Bronchial epithelial cell (primary cell): ENCODE measurements at regions not wholly inside any gene's neighbourhood (a gene's known extent, or its start where the extent isn't known, plus 50 kb on each side); places are given as distances from the start of the nearest gene placed in this dataset.
A peak's percentile ranks its signal among the peaks of the same experiment; 100 is the strongest.

Experiments
- DNase-seq: peaks from one replicate; pipeline ENCODE4 v3.0.0-alpha.2; 2010; ENCODE audit warnings: low read depth
- FAIRE-seq: peaks from 2 replicates; lab custom pipeline; 2011; peaks lifted over from hg19 to GRCh38; lab: Jason Lieb, UNC
- H3K27me3 ChIP-seq: 2 replicates; pipeline ENCODE4 v1.5.1; 2011; ENCODE audit warnings: low read length; ENCODE audit not compliant: control insufficient read depth, insufficient read depth
- H3K36me3 ChIP-seq: 2 replicates; pipeline ENCODE4 v1.5.1; 2011; ENCODE audit warnings: low read length; ENCODE audit not compliant: control insufficient read depth, insufficient read depth
- H3K4me3 ChIP-seq: 2 replicates; pipeline ENCODE4 v1.5.1; 2011; ENCODE audit warnings: mild to moderate bottlenecking, low read depth, low read length, control low read depth
- CTCF ChIP-seq: IDR thresholded peaks from 2 replicates; pipeline ENCODE4 v1.5.1; 2011; ENCODE audit warnings: mild to moderate bottlenecking, moderate library complexity, low read length, control low read depth, inconsistent platforms; ENCODE audit not compliant: insufficient read depth, severe bottlenecking

- no peak for TF ChIP-seq CTCF
- no peak overlapping the region for H3K4me3 ChIP-seq
- FAIRE-seq: no peak
- H3K27me3 ChIP-seq: no peaks in the 10 kb centered on the region
- peak; percentile 41 for DNase-seq
- no peaks in the 10 kb centered on the region for H3K36me3 ChIP-seq
These were observed 246.4 kb downstream of the GATA3 start for GRCh38 chr10:8300925-8301324.

- Histone ChIP-seq H3K27me3 (no peaks in the 10 kb centered on the region), H3K4me3 (no peak overlapping the region), H3K36me3 (no peaks in the 10 kb centered on the region)
- FAIRE-seq (no peak), DNase-seq (no peak)
- TF ChIP-seq CTCF: no peak
These were observed 246.8 kb downstream of the GATA3 start for GRCh38 chr10:8301333-8301732.

- DNase-seq: peak; percentile 8
- Histone ChIP-seq H3K27me3 (no peaks in the 10 kb centered on the region), H3K36me3 (no peaks in the 10 kb centered on the region), H3K4me3 (no peak overlapping the region)
- TF ChIP-seq CTCF: no peak
- no peak for FAIRE-seq
These were observed 247.3 kb downstream of the GATA3 start for GRCh38 chr10:8301831-8302230.

- DNase-seq: no peak
These were observed 248.1 kb downstream of the GATA3 start for GRCh38 chr10:8302565-8302964.

GRCh38 chr10:8304861-8305260 lies 250.4 kb downstream of the GATA3 start:
- FAIRE-seq (no peak), DNase-seq (no peak)
- no peaks in the 10 kb centered on the region for H3K36me3 ChIP-seq
- no peak for TF ChIP-seq CTCF
- H3K4me3 ChIP-seq: no peak overlapping the region
- H3K27me3 ChIP-seq: no peaks in the 10 kb centered on the region

More at GRCh38 chr10:8302565-8302964, 248.1 kb downstream of the GATA3 start:
- TF ChIP-seq CTCF: no peak
- no peaks in the 10 kb centered on the region for H3K27me3 ChIP-seq
- peak; percentile 28 for FAIRE-seq
- no peak overlapping the region for H3K4me3 ChIP-seq
- H3K36me3 ChIP-seq: no peaks in the 10 kb centered on the region
